ENCODE measurements at regions not wholly inside any gene's neighbourhood (a gene's known extent, or its start where the extent isn't known, plus 50 kb on each side); places are given as distances from the start of the nearest gene placed in this dataset.
"Not testable (repeated sequence)": the region's sequence is repeated elsewhere in the genome, so short reads cannot be mapped to it uniquely, and the experiment has no call there.

- no peak overlapping the region for H3K27ac Mint-ChIP-seq
- H3K9me3 Mint-ChIP-seq: peaks cover 8 to 20% (median 9%) of the 10 kb centered on the region in 3 donors
- no peaks in the 10 kb centered on the region for H3K36me3 Mint-ChIP-seq
- no peaks in the 10 kb centered on the region for H3K27me3 Mint-ChIP-seq
- H3K4me1 Mint-ChIP-seq: peaks cover 0 to 1% (median 0%) of the 10 kb centered on the region in 3 donors
- no peak overlapping the region for H3K4me3 Mint-ChIP-seq
Observed at GRCh38 chr15:45995800-45996199, 361.0 kb downstream of the SQOR start.

GRCh38 chr15:46014532-46014931, 379.7 kb downstream of the SQOR start:
- H3K27ac Mint-ChIP-seq: no peak overlapping the region
- peaks cover 2% of the 10 kb centered on the region for H3K36me3 Mint-ChIP-seq
- H3K9me3 Mint-ChIP-seq: peaks cover 17 to 24% (median 22%) of the 10 kb centered on the region in 3 donors
- H3K4me3 Mint-ChIP-seq: no peak overlapping the region
- no peaks in the 10 kb centered on the region for H3K27me3 Mint-ChIP-seq
- H3K4me1 Mint-ChIP-seq: no peaks in the 10 kb centered on the region

GRCh38 chr15:46034755-46035154, 399.9 kb downstream of the SQOR start:
- Mint-ChIP-seq H3K4me1 (no peaks in the 10 kb centered on the region), H3K4me3 (no peak overlapping the region), H3K36me3 (peaks cover 1% of the 10 kb centered on the region), H3K9me3 (no peaks in the 10 kb centered on the region), H3K27me3 (no peaks in the 10 kb centered on the region), H3K27ac (no peak overlapping the region)

GRCh38 chr15:46039703-46040102, 404.9 kb downstream of the SQOR start:
- Mint-ChIP-seq H3K27me3 (no peaks in the 10 kb centered on the region), H3K4me1 (no peaks in the 10 kb centered on the region), H3K4me3 (no peak overlapping the region), H3K27ac (no peak overlapping the region), H3K9me3 (peaks cover 0 to 2% (median 0%) of the 10 kb centered on the region in 3 donors), H3K36me3 (peaks cover 1% of the 10 kb centered on the region)

- no peaks in the 10 kb centered on the region for H3K4me1 Mint-ChIP-seq
- no peak overlapping the region for H3K4me3 Mint-ChIP-seq
- H3K36me3 Mint-ChIP-seq: peaks cover 1% of the 10 kb centered on the region
- peaks cover 0 to 7% (median 3%) of the 10 kb centered on the region in 3 donors for H3K9me3 Mint-ChIP-seq
- no peaks in the 10 kb centered on the region for H3K27me3 Mint-ChIP-seq
- H3K27ac Mint-ChIP-seq: no peak overlapping the region
Observed at GRCh38 chr15:46041905-46042304, 407.1 kb downstream of the SQOR start.

- H3K9me3 Mint-ChIP-seq: no peaks in the 10 kb centered on the region
Observed at GRCh38 chr15:46059921-46060594, 425.2 kb downstream of the SQOR start.

GRCh38 chr15:46061002-46061401, 426.2 kb downstream of the SQOR start:
- no peak overlapping the region for H3K27ac Mint-ChIP-seq
- peaks cover 0 to 1% (median 0%) of the 10 kb centered on the region in 3 donors for H3K4me1 Mint-ChIP-seq
- H3K27me3 Mint-ChIP-seq: no peaks in the 10 kb centered on the region
- H3K9me3 Mint-ChIP-seq: no peaks in the 10 kb centered on the region
- H3K36me3 Mint-ChIP-seq: peaks cover 1% of the 10 kb centered on the region
- H3K4me3 Mint-ChIP-seq: no peak overlapping the region

More at GRCh38 chr15:46059921-46060594, 425.2 kb downstream of the SQOR start:
- Mint-ChIP-seq H3K27me3 (no peaks in the 10 kb centered on the region), H3K4me1 (peaks cover 0 to 1% (median 0%) of the 10 kb centered on the region in 3 donors), H3K36me3 (no peaks in the 10 kb centered on the region), H3K4me3 (no peak overlapping the region), H3K27ac (no peak overlapping the region)

GRCh38 chr15:46077220-46077619, 442.4 kb downstream of the SQOR start:
- no peak overlapping the region for H3K4me3 Mint-ChIP-seq
- H3K9me3 Mint-ChIP-seq: peaks cover 0 to 1% (median 0%) of the 10 kb centered on the region in 3 donors
- no peak overlapping the region for H3K27ac Mint-ChIP-seq
- H3K4me1 Mint-ChIP-seq: no peaks in the 10 kb centered on the region
- H3K27me3 Mint-ChIP-seq: no peaks in the 10 kb centered on the region
- H3K36me3 Mint-ChIP-seq: peaks cover 1% of the 10 kb centered on the region

- Mint-ChIP-seq H3K27me3 (no peaks in the 10 kb centered on the region), H3K4me1 (no peaks in the 10 kb centered on the region), H3K9me3 (peaks cover 0 to 3% (median under 1%) of the 10 kb centered on the region in 3 donors), H3K36me3 (peaks cover under 1% of the 10 kb centered on the region), H3K27ac (no peak overlapping the region), H3K4me3 (no peak overlapping the region)
Observed at GRCh38 chr15:46079046-46079445, 444.2 kb downstream of the SQOR start.

GRCh38 chr15:46080016-46080415, 445.2 kb downstream of the SQOR start:
- Mint-ChIP-seq H3K4me3 (no peak overlapping the region), H3K27ac (no peak overlapping the region), H3K27me3 (no peaks in the 10 kb centered on the region)

GRCh38 chr15:46088486-46089445, 453.9 kb downstream of the SQOR start:
- H3K4me1 Mint-ChIP-seq: no peaks in the 10 kb centered on the region
- no peak overlapping the region for H3K4me3 Mint-ChIP-seq
- H3K27me3 Mint-ChIP-seq: no peaks in the 10 kb centered on the region
- H3K36me3 Mint-ChIP-seq: no peaks in the 10 kb centered on the region
- peaks cover 0 to 14% (median 10%) of the 10 kb centered on the region in 3 donors for H3K9me3 Mint-ChIP-seq
- no peak overlapping the region for H3K27ac Mint-ChIP-seq

More at GRCh38 chr15:46080016-46080415, 445.2 kb downstream of the SQOR start:
- Mint-ChIP-seq H3K36me3 (no peaks in the 10 kb centered on the region), H3K4me1 (no peaks in the 10 kb centered on the region), H3K9me3 (peaks cover 0 to 3% (median 0%) of the 10 kb centered on the region in 3 donors)

GRCh38 chr15:46089467-46089935, 454.7 kb downstream of the SQOR start:
- Mint-ChIP-seq H3K4me1 (no peaks in the 10 kb centered on the region), H3K9me3 (peaks cover 0 to 14% (median 11%) of the 10 kb centered on the region in 3 donors), H3K27me3 (no peaks in the 10 kb centered on the region), H3K4me3 (no peak overlapping the region), H3K27ac (no peak overlapping the region), H3K36me3 (no peaks in the 10 kb centered on the region)

GRCh38 chr15:46091860-46092450, 457.1 kb downstream of the SQOR start:
- Mint-ChIP-seq H3K4me1 (no peaks in the 10 kb centered on the region), H3K27ac (no peak overlapping the region), H3K36me3 (no peaks in the 10 kb centered on the region), H3K9me3 (peaks cover 0 to 14% (median 13%) of the 10 kb centered on the region in 3 donors), H3K4me3 (no peak overlapping the region), H3K27me3 (no peaks in the 10 kb centered on the region)

GRCh38 chr15:46098006-46098405, 463.2 kb downstream of the SQOR start:
- not testable (repeated sequence) for H3K4me1 Mint-ChIP-seq, H3K9me3 Mint-ChIP-seq, H3K36me3 Mint-ChIP-seq, H3K27me3 Mint-ChIP-seq, H3K4me3 Mint-ChIP-seq, H3K27ac Mint-ChIP-seq

GRCh38 chr15:46110755-46111154, 475.9 kb downstream of the SQOR start:
- Mint-ChIP-seq H3K4me1 (no peaks in the 10 kb centered on the region), H3K4me3 (no peak overlapping the region), H3K36me3 (no peaks in the 10 kb centered on the region), H3K27me3 (no peaks in the 10 kb centered on the region), H3K27ac (no peak overlapping the region), H3K9me3 (peaks cover 0 to 8% (median 3%) of the 10 kb centered on the region in 3 donors)

Measured in IgD-negative memory B cell (primary cell).